Endothelial cell (in vitro differentiated cells): ENCODE measurements at regions not wholly inside any gene's neighbourhood (a gene's known extent, or its start where the extent isn't known, plus 50 kb on each side); places are given as distances from the start of the nearest gene placed in this dataset.
"Not testable (repeated sequence)": the region's sequence is repeated elsewhere in the genome, so short reads cannot be mapped to it uniquely, and the experiment has no call there.

Experiments used
- DNase-seq: peaks from one replicate; pipeline ENCODE4 v3.0.0; 2021; ENCODE audit warnings: low spot score
- H3K27ac Mint-ChIP-seq: one replicate; pipeline ENCODE4 v1.8.0; 2021; ENCODE audit warnings: mixed read lengths, inconsistent platforms; ENCODE audit not compliant: unreplicated experiment
- H3K27me3 Mint-ChIP-seq: one replicate; pipeline ENCODE4 v1.8.0; 2021; ENCODE audit warnings: mild to moderate bottlenecking, moderate library complexity, mixed read lengths, inconsistent platforms; ENCODE audit not compliant: unreplicated experiment
- H3K36me3 Mint-ChIP-seq: one replicate; pipeline ENCODE4 v1.8.0; 2021; ENCODE audit warnings: mild to moderate bottlenecking, low read depth, mixed read lengths, inconsistent platforms; ENCODE audit not compliant: unreplicated experiment
- H3K4me1 Mint-ChIP-seq: one replicate; pipeline ENCODE4 v1.8.0; 2021; ENCODE audit warnings: mild to moderate bottlenecking, mixed read lengths, inconsistent platforms; ENCODE audit not compliant: unreplicated experiment
- H3K4me3 Mint-ChIP-seq: one replicate; pipeline ENCODE4 v1.8.0; 2021; ENCODE audit warnings: mild to moderate bottlenecking, mixed read lengths, inconsistent platforms; ENCODE audit not compliant: unreplicated experiment
- H3K9me3 Mint-ChIP-seq: one replicate; pipeline ENCODE4 v1.8.0; 2021; ENCODE audit warnings: mixed read lengths, inconsistent platforms; ENCODE audit not compliant: unreplicated experiment
- TF ChIP-seq, protein P1 (sequence below): fragments of 200-600 bp; sonication (generic); IDR thresholded peaks from one replicate; pipeline ENCODE4 v1.5.0; 2021; ENCODE audit warnings: antibody characterized with exemption; ENCODE audit not compliant: unreplicated experiment

DNA sequence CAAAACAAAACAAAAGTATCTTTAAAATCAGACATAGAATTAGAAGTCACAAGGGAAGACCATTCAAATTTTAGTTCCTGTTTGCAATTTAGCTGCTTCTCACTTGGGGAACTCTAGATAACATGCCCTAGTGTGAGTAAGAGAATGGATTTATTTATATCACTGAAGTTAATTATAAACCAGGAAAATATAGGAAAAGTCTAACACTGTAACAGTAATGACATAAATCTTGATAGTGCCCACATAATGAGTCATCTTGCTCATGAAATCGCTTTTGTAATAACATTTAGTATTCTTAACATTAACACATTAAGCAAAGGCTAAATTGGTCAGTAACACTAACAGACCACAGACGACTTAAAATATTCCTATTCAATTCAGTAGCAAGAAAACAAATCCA is 710.7 kb downstream of the STPG2 start:
- DNase-seq: no peak
- Mint-ChIP-seq H3K9me3 (no peaks in the 10 kb centered on the region), H3K4me1 (no peaks in the 10 kb centered on the region), H3K27ac (no peak overlapping the region), H3K36me3 (peaks cover 13% of the 10 kb centered on the region), H3K4me3 (no peak overlapping the region), H3K27me3 (peaks cover 2% of the 10 kb centered on the region)
- TF ChIP-seq, protein P1, sequence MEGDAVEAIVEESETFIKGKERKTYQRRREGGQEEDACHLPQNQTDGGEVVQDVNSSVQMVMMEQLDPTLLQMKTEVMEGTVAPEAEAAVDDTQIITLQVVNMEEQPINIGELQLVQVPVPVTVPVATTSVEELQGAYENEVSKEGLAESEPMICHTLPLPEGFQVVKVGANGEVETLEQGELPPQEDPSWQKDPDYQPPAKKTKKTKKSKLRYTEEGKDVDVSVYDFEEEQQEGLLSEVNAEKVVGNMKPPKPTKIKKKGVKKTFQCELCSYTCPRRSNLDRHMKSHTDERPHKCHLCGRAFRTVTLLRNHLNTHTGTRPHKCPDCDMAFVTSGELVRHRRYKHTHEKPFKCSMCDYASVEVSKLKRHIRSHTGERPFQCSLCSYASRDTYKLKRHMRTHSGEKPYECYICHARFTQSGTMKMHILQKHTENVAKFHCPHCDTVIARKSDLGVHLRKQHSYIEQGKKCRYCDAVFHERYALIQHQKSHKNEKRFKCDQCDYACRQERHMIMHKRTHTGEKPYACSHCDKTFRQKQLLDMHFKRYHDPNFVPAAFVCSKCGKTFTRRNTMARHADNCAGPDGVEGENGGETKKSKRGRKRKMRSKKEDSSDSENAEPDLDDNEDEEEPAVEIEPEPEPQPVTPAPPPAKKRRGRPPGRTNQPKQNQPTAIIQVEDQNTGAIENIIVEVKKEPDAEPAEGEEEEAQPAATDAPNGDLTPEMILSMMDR: no peak

DNA sequence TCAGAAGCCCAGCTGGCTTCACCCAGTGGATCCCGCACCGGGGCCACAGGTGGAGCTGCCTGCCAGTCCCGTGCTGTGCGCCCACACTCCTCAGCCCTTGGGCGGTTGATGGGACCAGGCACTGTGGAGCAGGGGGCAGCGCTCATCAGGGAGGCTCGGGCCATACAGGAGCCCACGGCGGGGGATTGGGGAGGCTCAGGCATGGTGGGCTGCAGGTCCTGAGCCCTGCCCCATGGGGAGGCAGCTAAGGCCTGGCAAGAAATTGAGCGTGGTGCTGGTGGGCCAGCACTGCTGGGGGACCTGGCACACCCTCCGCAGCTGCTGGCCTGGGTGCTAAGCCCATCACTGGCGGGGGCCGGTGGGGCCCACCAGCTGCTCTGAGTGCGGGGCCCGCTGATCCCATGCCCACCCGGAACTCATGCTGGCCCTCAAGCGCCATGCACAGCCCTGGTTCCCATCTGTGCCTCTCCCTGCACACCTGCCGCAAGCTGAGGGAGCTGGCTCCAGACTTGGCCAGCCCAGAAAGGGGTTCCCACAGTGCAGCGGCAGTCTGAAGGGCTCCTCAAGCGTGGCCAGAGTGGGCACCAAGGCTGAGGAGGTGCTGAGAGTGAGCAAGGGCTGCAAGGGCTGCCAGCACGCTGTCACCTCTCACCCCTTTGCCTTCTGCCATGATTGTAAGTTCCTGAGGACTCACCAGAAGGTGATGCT is 705.1 kb downstream of the STPG2 start:
- H3K9me3 Mint-ChIP-seq, H3K27me3 Mint-ChIP-seq, H3K4me1 Mint-ChIP-seq, H3K4me3 Mint-ChIP-seq, DNase-seq, H3K27ac Mint-ChIP-seq: not testable (repeated sequence)
- H3K36me3 Mint-ChIP-seq: peaks cover 13% of the 10 kb centered on the region

DNA sequence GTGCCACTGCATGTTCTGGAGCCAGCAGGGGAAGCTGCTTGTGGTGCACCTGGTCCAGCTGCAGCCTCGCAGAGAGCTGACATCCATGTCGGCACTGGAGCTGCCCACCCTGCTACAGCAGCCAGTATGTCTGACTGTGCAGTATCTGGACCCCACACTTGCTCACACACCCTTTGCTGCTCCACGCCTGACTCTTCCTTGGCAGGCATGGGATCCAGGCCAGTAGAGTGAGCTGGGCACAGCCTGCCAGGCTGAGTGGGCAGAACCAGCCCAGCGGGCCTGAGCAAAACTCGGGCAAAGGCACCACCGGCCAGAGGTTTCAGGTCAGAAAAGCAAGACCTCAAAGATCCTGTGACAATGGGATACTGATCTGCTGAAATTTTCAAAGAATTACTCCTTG is 690.1 kb downstream of the STPG2 start:
- H3K9me3 Mint-ChIP-seq: peaks cover 5% of the 10 kb centered on the region
- no peak overlapping the region for H3K27ac Mint-ChIP-seq
- peaks cover 12% of the 10 kb centered on the region for H3K36me3 Mint-ChIP-seq
- H3K4me1 Mint-ChIP-seq: no peaks in the 10 kb centered on the region
- H3K27me3 Mint-ChIP-seq: peaks cover 5% of the 10 kb centered on the region
- H3K4me3 Mint-ChIP-seq: no peak overlapping the region
- TF ChIP-seq, protein P1: no peak
- no peak for DNase-seq

DNA sequence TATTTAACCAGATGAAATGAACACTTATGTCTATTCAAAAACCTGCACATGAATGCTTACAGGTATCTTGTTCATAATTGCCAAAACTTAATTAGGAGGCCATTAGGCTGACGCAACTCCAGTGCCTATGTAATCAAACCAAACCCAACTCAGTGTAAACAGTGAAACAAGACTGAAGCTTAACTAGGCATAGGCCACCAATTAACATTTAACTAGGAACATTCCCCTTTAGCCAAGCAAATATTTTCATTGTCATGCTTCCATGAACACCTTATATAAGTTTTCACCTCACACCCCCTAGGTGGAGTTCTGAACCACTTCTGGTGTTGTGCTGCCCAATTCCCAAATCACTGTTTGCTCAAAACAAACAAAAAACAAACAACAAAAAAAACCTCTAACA is 686.0 kb downstream of the STPG2 start:
- TF ChIP-seq, protein P1: no peak
- no peaks in the 10 kb centered on the region for H3K4me1 Mint-ChIP-seq
- peaks cover 5% of the 10 kb centered on the region for H3K9me3 Mint-ChIP-seq
- H3K4me3 Mint-ChIP-seq: no peak overlapping the region
- peaks cover 4% of the 10 kb centered on the region for H3K27me3 Mint-ChIP-seq
- H3K27ac Mint-ChIP-seq: no peak overlapping the region
- DNase-seq: no peak
- H3K36me3 Mint-ChIP-seq: peaks cover 7% of the 10 kb centered on the region

DNA sequence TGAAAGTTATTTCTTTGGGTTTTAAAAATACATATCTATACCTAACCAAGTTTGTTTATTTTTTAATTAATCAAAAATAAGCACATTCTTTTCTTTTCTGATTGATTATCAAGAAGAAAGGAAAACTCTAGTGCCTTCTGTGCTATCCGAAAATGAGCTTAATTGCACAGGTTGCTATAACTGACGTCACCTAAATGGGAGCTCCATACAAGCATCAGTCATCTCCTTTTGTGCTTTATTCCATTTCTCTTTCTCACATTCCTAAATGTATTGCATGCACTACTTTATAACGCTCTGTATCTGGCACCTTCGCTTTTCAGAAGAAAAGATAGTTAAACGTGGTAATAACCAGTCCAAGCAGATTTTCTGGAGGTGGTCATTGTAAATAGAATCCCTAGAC is 675.0 kb downstream of the STPG2 start:
- no peaks in the 10 kb centered on the region for H3K27me3 Mint-ChIP-seq
- H3K27ac Mint-ChIP-seq: no peak overlapping the region
- H3K36me3 Mint-ChIP-seq: no peaks in the 10 kb centered on the region
- TF ChIP-seq, protein P1: no peak
- H3K4me3 Mint-ChIP-seq: no peak overlapping the region
- no peaks in the 10 kb centered on the region for H3K4me1 Mint-ChIP-seq
- H3K9me3 Mint-ChIP-seq: no peaks in the 10 kb centered on the region
- no peak for DNase-seq
